ENCODE measurements at regions not wholly inside any gene's neighbourhood (a gene's known extent, or its start where the extent isn't known, plus 50 kb on each side); places are given as distances from the start of the nearest gene placed in this dataset.

GRCh38 chr21:34221331-34222030 lies 142.3 kb upstream of the KCNE2 start:
- TF ChIP-seq CTCF (IDR thresholded peaks at IDR 0.05) = no peak
- TF ChIP-seq EZH2 (IDR thresholded peaks at IDR 0.05; ENCODE audit: borderline replicate concordance, insufficient read depth, low read depth, low read length, poor library complexity, severe bottlenecking) = no peak
- Histone ChIP-seq H3K9me3 (ENCODE audit: control extremely low read depth in 1 of 3, control insufficient read depth in 2 of 3, insufficient read depth in 1 of 3, low read length in 2 of 3) (no peaks in the 10 kb centered on the region), H3K79me2 (ENCODE audit: control insufficient read depth, insufficient read depth, low read length) (no peaks in the 10 kb centered on the region), H3K4me2 (replicated peaks; ENCODE audit: low read depth, low read length, poor library complexity, severe bottlenecking) (no peak overlapping the region), H3K36me3 (replicated peaks in 1 of 2; ENCODE audit: control extremely low read depth in 1 of 2, control insufficient read depth in 1 of 2, extremely low read depth in 1 of 2, insufficient read depth in 2 of 2, low read length in 1 of 2) (no peaks in the 10 kb centered on the region), H3K27ac (ENCODE audit: low read length in 2 of 2) (no peak overlapping the region), H3K4me1 (ENCODE audit: control insufficient read depth in 2 of 2, insufficient read depth in 2 of 2, low read length in 2 of 2) (no peaks in the 10 kb centered on the region), H3K27me3 (replicated peaks in 1 of 4; ENCODE audit: control extremely low read depth in 1 of 4, control insufficient read depth in 3 of 4, insufficient read depth in 4 of 4, low read length in 3 of 4) (no peaks in the 10 kb centered on the region), H4K20me1 (ENCODE audit: control insufficient read depth, insufficient read depth, low read length, poor library complexity, severe bottlenecking) (no peaks in the 10 kb centered on the region), H3K9ac (ENCODE audit: low read length) (no peak overlapping the region), H3K4me3 (ENCODE audit: control extremely low read depth in 1 of 5, extremely low read depth in 1 of 5, insufficient read depth in 1 of 5, low read depth in 2 of 5, low read length in 4 of 5) (no peak overlapping the region), H2AFZ (ENCODE audit: insufficient read depth, low read depth, low read length, poor library complexity, severe bottlenecking) (no peak overlapping the region)
- H3K4me3 Mint-ChIP-seq = no peak overlapping the region
- H3K27ac Mint-ChIP-seq = no peak overlapping the region
- ChIA-PET CTCF (no interaction called here), POLR2A (no interaction called here)
- ATAC-seq (ENCODE audit: low read depth) = no peak
- no peak for DNase-seq
- peaks cover 7% of the 10 kb centered on the region for H3K27me3 Mint-ChIP-seq
- whole genome bisulfite sequencing (ENCODE audit: insufficient coverage) = 94% methylated on average over 4 of the region's 11 CpGs
- no peaks in the 10 kb centered on the region for H3K9me3 Mint-ChIP-seq (ENCODE audit: insufficient read depth)
- H3K4me1 Mint-ChIP-seq = no peaks in the 10 kb centered on the region
- intact Hi-C loops (cut with micrococcal nuclease) = no loop called here

GRCh38 chr21:34222031-34222335 lies 141.8 kb upstream of the KCNE2 start:
- no peaks in the 10 kb centered on the region for H3K36me3 ChIP-seq (replicated peaks in 1 of 2; ENCODE audit: control extremely low read depth in 1 of 2, control insufficient read depth in 1 of 2, extremely low read depth in 1 of 2, insufficient read depth in 2 of 2, low read length in 1 of 2)
- peaks cover 7% of the 10 kb centered on the region for H3K27me3 Mint-ChIP-seq
- H3K4me1 Mint-ChIP-seq = no peaks in the 10 kb centered on the region
- H3K27ac Mint-ChIP-seq = no peak overlapping the region
- no peaks in the 10 kb centered on the region for H3K79me2 ChIP-seq (ENCODE audit: control insufficient read depth, insufficient read depth, low read length)
- H3K9ac ChIP-seq (ENCODE audit: low read length) = no peak overlapping the region
- H3K27ac ChIP-seq (ENCODE audit: low read length in 2 of 2) = no peak overlapping the region
- 96% methylated on average over 13 of the region's 14 CpGs for WGBS (ENCODE audit: insufficient coverage)
- DNase-seq (no peak), ATAC-seq (ENCODE audit: low read depth) (no peak)
- no peak overlapping the region for H2AFZ ChIP-seq (ENCODE audit: insufficient read depth, low read depth, low read length, poor library complexity, severe bottlenecking)
- intact Hi-C loops (cut with micrococcal nuclease) = no loop called here
- H3K27me3 ChIP-seq (replicated peaks in 1 of 4; ENCODE audit: control extremely low read depth in 1 of 4, control insufficient read depth in 3 of 4, insufficient read depth in 4 of 4, low read length in 3 of 4) = no peaks in the 10 kb centered on the region
- no peaks in the 10 kb centered on the region for H3K9me3 ChIP-seq (ENCODE audit: control extremely low read depth in 1 of 3, control insufficient read depth in 2 of 3, insufficient read depth in 1 of 3, low read length in 2 of 3)
- H3K4me3 Mint-ChIP-seq = no peak overlapping the region
- ChIA-PET CTCF (no interaction called here), POLR2A (no interaction called here)
- no peak overlapping the region for H3K4me3 ChIP-seq (ENCODE audit: control extremely low read depth in 1 of 5, extremely low read depth in 1 of 5, insufficient read depth in 1 of 5, low read depth in 2 of 5, low read length in 4 of 5)
- H3K4me1 ChIP-seq (ENCODE audit: control insufficient read depth in 2 of 2, insufficient read depth in 2 of 2, low read length in 2 of 2) = no peaks in the 10 kb centered on the region
- no peaks in the 10 kb centered on the region for H3K9me3 Mint-ChIP-seq (ENCODE audit: insufficient read depth)
- H4K20me1 ChIP-seq (ENCODE audit: control insufficient read depth, insufficient read depth, low read length, poor library complexity, severe bottlenecking) = no peaks in the 10 kb centered on the region
- TF ChIP-seq EZH2 (IDR thresholded peaks at IDR 0.05; ENCODE audit: borderline replicate concordance, insufficient read depth, low read depth, low read length, poor library complexity, severe bottlenecking) = no peak
- no peak overlapping the region for H3K4me2 ChIP-seq (replicated peaks; ENCODE audit: low read depth, low read length, poor library complexity, severe bottlenecking)

All from B cell (primary cell).